Hepatocyte (in vitro differentiated cells): ENCODE measurements at regions not wholly inside any gene's neighbourhood (a gene's known extent, or its start where the extent isn't known, plus 50 kb on each side); places are given as distances from the start of the nearest gene placed in this dataset.

Source experiments
- DNase-seq: peaks from one replicate; pipeline ENCODE4 v3.0.0-alpha.2; 2016; ENCODE audit warnings: low spot score
- H2AFZ ChIP-seq: fragments of 200-600 bp; sonication (generic); 2 replicates; pipeline ENCODE4 v1.6.0; 2016; ENCODE audit warnings: antibody characterized with exemption, mild to moderate bottlenecking
- H3K27ac ChIP-seq: fragments of 200-600 bp; sonication (generic); 2 replicates; pipeline ENCODE4 v1.5.1; 2016; ENCODE audit warnings: mild to moderate bottlenecking
- H3K27me3 ChIP-seq: fragments of 200-600 bp; sonication (generic); 2 replicates; pipeline ENCODE4 v1.6.1; 2016
- H3K36me3 ChIP-seq: fragments of 200-600 bp; sonication (generic); replicated peaks from 2 replicates; pipeline ENCODE4 v1.5.1; 2016; ENCODE audit warnings: low read depth; ENCODE audit not compliant: insufficient read depth
- H3K4me1 ChIP-seq: fragments of 200-600 bp; sonication (generic); 2 replicates; pipeline ENCODE4 v1.5.1; 2016; ENCODE audit warnings: mild to moderate bottlenecking, moderate library complexity; ENCODE audit not compliant: insufficient read depth
- H3K4me2 ChIP-seq: fragments of 200-600 bp; sonication (generic); 2 replicates; pipeline ENCODE4 v1.6.0; 2016
- H3K4me3 ChIP-seq: fragments of 200-600 bp; sonication (generic); 2 replicates; pipeline ENCODE4 v1.5.1; 2016; ENCODE audit warnings: mild to moderate bottlenecking
- H3K79me2 ChIP-seq: fragments of 200-600 bp; sonication (generic); 2 replicates; pipeline ENCODE4 v1.6.0; 2017; ENCODE audit warnings: mild to moderate bottlenecking
- H3K9me2 ChIP-seq: fragments of 200-600 bp; sonication (generic); replicated peaks from 2 replicates; pipeline ENCODE4 v1.6.0; 2017; ENCODE audit warnings: mild to moderate bottlenecking; ENCODE audit not compliant: insufficient read depth
- H3K9me3 ChIP-seq: fragments of 200-600 bp; sonication (generic); 2 replicates; pipeline ENCODE4 v1.5.1; 2016; ENCODE audit warnings: low read depth, mild to moderate bottlenecking
- H4K20me1 ChIP-seq: fragments of 200-600 bp; sonication (generic); 2 replicates; pipeline ENCODE4 v1.6.0; 2016; ENCODE audit warnings: mild to moderate bottlenecking; ENCODE audit not compliant: insufficient read depth, poor library complexity, severe bottlenecking
- EZH2 ChIP-seq: fragments of 200-600 bp; sonication (generic); IDR thresholded peaks from 2 replicates; pipeline ENCODE4 v1.6.1; 2016; ENCODE audit warnings: antibody characterized with exemption, mild to moderate bottlenecking, borderline replicate concordance
- EZH2phosphoT487 ChIP-seq: fragments of 200-600 bp; sonication (generic); IDR thresholded peaks from one replicate; pipeline ENCODE4 v1.6.1; 2018; ENCODE audit warnings: antibody characterized with exemption, mild to moderate bottlenecking, low read depth, moderate library complexity; ENCODE audit not compliant: unreplicated experiment, severe bottlenecking
- WGBS: methylation state at CpG from one replicate; pipeline ENCODE4 v1.1.6; 2016; ENCODE audit warnings: low lambda C conversion rate; ENCODE audit errors: missing lambda C conversion rate; 5-methylcytosine and 5-hydroxymethylcytosine counted together
- TF ChIP-seq, protein P1 (sequence below): fragments of 200-600 bp; sonication (generic); IDR thresholded peaks from 2 replicates; pipeline ENCODE4 v1.5.1; 2016; ENCODE audit warnings: antibody characterized with exemption, mild to moderate bottlenecking; ENCODE audit not compliant: poor library complexity

DNA sequence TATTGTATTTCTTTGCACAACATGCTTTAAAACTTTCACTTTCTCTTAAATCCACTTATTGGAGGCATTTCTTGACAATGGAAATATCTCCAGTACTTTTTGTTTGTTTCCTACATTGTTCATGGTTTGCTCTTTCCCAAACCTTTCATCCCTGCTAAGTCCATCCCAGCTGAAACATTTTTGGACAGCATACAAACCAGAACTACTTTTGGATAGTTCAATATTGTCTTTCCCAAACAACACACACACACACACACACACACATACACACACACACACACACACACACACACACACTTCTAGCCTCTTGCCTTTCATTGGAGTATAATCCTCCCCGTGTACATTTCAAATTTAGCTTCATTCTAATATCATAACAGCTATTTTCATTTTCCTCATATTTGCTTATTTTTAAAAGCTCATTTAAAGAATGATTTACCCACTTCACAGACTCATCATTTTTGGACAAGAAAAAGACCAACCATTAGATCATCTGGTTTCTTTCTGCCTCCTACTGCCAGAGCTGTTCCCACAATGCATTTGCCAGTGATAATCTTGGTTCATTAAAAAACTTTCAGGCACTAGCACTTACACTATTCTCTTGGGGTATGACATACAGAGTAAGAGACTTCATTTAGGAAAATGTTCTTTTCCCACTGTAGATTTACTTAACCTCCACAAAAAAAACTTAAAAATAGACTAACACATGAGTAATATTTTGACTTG, 248.1 kb downstream of the CD109 start:
- Histone ChIP-seq H3K9me2 (no peaks in the 10 kb centered on the region), H3K9me3 (no peaks in the 10 kb centered on the region), H3K36me3 (no peaks in the 10 kb centered on the region), H3K4me2 (no peak overlapping the region), H3K27me3 (no peaks in the 10 kb centered on the region), H3K4me1 (no peaks in the 10 kb centered on the region), H3K79me2 (no peaks in the 10 kb centered on the region), H2AFZ (no peak overlapping the region), H3K27ac (no peak overlapping the region), H3K4me3 (no peak overlapping the region), H4K20me1 (no peaks in the 10 kb centered on the region)
- WGBS: 62% methylated on average over 1 of the region's 1 CpG
- DNase-seq: no peak
- TF ChIP-seq EZH2: no peak
- no peak for TF ChIP-seq EZH2phosphoT487
- TF ChIP-seq, protein P1, sequence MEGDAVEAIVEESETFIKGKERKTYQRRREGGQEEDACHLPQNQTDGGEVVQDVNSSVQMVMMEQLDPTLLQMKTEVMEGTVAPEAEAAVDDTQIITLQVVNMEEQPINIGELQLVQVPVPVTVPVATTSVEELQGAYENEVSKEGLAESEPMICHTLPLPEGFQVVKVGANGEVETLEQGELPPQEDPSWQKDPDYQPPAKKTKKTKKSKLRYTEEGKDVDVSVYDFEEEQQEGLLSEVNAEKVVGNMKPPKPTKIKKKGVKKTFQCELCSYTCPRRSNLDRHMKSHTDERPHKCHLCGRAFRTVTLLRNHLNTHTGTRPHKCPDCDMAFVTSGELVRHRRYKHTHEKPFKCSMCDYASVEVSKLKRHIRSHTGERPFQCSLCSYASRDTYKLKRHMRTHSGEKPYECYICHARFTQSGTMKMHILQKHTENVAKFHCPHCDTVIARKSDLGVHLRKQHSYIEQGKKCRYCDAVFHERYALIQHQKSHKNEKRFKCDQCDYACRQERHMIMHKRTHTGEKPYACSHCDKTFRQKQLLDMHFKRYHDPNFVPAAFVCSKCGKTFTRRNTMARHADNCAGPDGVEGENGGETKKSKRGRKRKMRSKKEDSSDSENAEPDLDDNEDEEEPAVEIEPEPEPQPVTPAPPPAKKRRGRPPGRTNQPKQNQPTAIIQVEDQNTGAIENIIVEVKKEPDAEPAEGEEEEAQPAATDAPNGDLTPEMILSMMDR: no peak

DNA sequence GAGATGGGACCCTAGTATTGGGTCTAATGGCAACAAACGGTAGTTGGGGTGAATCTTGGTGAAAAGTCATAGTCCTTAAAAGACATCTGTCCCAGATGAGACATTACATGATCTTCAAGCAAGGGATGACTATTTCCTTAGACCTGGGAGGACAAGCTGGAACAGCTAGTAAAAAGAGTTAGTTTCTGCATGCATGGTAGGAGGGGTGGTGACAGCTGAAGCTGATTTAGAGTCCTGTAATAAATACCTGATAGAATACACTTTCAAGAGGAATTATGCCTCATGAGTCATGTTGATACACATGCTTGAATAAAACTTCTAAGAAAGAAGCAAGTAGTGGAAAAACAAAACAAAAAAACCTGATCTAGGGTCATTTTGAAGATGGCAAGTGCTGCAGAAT, 247.4 kb downstream of the CD109 start:
- no peak overlapping the region for H3K4me3 ChIP-seq
- DNase-seq: no peak
- no peaks in the 10 kb centered on the region for H3K4me1 ChIP-seq
- TF ChIP-seq, protein P1: no peak
- TF ChIP-seq EZH2phosphoT487 (no peak), EZH2 (no peak)
- H3K36me3 ChIP-seq: no peaks in the 10 kb centered on the region
- H3K9me2 ChIP-seq: no peaks in the 10 kb centered on the region
- 96% methylated on average over 1 of the region's 1 CpG for WGBS
- no peak overlapping the region for H3K4me2 ChIP-seq
- H4K20me1 ChIP-seq: no peaks in the 10 kb centered on the region
- H3K9me3 ChIP-seq: no peaks in the 10 kb centered on the region
- no peaks in the 10 kb centered on the region for H3K27me3 ChIP-seq
- no peaks in the 10 kb centered on the region for H3K79me2 ChIP-seq
- no peak overlapping the region for H2AFZ ChIP-seq
- no peak overlapping the region for H3K27ac ChIP-seq

DNA sequence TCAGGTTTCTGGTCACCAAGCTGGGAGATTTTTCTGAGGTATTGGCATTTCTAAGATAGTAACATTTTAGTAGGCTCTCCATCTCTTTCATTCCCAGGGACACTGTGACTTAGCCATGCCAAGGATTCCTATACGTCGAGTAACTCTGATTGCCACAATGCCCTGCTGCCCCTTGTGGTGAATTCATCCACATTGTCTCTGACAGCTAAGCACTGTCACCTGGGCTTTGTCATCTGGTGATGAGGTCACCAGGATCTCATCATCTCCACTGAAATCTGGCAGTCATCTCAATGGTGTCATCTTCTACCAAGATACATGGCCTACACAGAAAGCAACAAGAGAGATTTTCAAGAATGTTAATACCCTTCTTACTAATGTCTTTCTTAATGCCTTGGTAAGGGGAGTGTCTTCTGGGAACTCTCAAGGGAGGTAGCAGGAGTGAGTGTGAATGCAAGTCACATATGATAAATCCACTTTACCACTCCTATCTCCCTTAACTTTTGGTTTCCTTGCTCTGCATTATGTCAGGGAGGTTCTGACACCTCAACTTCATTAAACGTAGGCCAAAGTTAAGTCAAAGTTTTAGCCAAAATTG, 246.7 kb downstream of the CD109 start:
- H3K79me2 ChIP-seq: no peaks in the 10 kb centered on the region
- H3K9me2 ChIP-seq: no peaks in the 10 kb centered on the region
- no peak for DNase-seq
- no peak overlapping the region for H3K4me3 ChIP-seq
- H3K27me3 ChIP-seq: no peaks in the 10 kb centered on the region
- no peaks in the 10 kb centered on the region for H3K9me3 ChIP-seq
- no peaks in the 10 kb centered on the region for H3K4me1 ChIP-seq
- 79% methylated on average over 3 of the region's 3 CpGs for WGBS
- H3K27ac ChIP-seq: no peak overlapping the region
- no peak overlapping the region for H2AFZ ChIP-seq
- TF ChIP-seq, protein P1: no peak
- TF ChIP-seq EZH2 (no peak), EZH2phosphoT487 (no peak)
- H3K36me3 ChIP-seq: no peaks in the 10 kb centered on the region
- no peak overlapping the region for H3K4me2 ChIP-seq
- H4K20me1 ChIP-seq: no peaks in the 10 kb centered on the region

DNA sequence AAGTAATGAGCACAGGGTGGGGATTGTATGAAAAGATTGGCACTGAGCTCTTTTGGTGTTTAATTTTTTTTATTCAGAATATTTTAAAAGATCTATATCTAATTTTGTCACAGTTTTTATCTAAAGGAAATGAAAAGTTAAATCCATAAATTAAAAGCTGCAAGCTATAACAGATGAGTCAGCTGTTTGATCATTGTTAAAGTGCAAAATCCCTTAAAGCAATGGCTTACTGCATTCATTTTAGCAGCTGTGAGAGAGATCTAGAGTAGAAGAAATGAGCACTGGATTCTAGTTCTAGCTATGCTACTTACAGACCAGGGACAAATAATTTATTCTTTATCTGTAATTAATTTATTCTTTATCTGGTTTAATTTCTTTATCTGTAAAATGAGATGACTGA, 245.9 kb downstream of the CD109 start:
- Histone ChIP-seq H3K27me3 (no peaks in the 10 kb centered on the region), H3K9me3 (no peaks in the 10 kb centered on the region), H3K79me2 (no peaks in the 10 kb centered on the region), H3K4me1 (no peaks in the 10 kb centered on the region), H3K36me3 (no peaks in the 10 kb centered on the region), H3K27ac (no peak overlapping the region), H4K20me1 (no peaks in the 10 kb centered on the region), H3K4me3 (no peak overlapping the region), H3K4me2 (no peak overlapping the region), H2AFZ (no peak overlapping the region), H3K9me2 (no peaks in the 10 kb centered on the region)
- TF ChIP-seq, protein P1: no peak
- TF ChIP-seq EZH2phosphoT487 (no peak), EZH2 (no peak)
- DNase-seq: no peak
